ENCODE measurements at regions not wholly inside any gene's neighbourhood (a gene's known extent, or its start where the extent isn't known, plus 50 kb on each side); places are given as distances from the start of the nearest gene placed in this dataset.
A peak's percentile ranks its signal among the peaks of the same experiment; 100 is the strongest.
"Not testable (repeated sequence)": the region's sequence is repeated elsewhere in the genome, so short reads cannot be mapped to it uniquely, and the experiment has no call there.

DNA sequence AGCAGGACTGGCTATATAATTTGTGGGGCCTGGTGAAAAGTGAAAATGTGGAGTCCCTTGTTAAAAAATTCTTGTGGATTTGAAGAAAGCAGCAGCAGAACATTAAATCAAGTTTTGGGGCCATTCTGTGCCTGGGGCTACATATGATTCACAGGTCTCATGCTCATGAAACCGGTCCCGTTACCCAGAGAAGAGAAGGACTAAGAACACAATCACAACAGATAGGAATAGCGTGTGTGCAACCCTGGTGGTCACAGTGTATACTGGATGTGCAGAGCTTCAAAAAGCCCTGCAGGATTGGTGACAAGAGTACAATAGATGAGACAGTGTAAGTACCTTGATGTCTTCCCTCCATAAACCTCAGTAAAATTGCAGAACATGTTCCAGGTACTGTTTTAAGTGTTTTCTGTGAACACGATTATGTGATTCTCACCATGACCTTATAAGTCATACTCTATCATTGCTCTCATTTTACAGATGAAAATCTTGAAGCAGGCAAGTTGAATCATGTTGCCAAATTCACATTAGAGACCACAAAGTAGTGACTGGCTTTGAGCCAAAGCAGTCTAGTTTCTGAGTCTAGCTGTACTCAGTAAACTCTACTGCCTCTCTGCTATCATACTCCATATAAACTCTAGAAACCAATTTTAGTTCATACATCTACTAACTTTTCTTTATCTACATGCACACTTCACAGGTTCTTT is 636.5 kb downstream of the TAF11L14 start:
- peak; percentile 76 for DNase-seq

DNA sequence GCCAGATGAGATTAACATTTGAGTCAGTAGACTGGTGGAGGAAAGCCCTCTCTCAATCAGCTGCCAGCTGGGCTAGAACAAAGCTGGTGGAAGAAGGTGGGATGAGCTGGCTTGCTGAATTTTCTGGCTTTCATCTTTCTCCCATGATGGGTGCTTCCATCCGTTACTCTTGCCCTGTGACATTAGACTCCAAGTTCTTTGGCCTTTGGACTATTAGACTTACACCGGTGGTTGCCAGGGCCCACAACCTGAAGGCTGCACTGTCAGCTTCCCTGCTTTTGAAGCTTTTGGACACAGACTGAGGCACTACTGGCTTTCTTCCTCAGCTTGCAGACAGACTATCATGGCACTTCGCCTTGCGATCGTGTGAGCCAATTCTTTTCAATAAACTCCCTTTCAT is 642.7 kb downstream of the TAF11L14 start:
- DNase-seq: no peak

GRCh38 chr5:18281947-18282581 is 647.8 kb downstream of the TAF11L14 start:
- peak; percentile 90 for DNase-seq

GRCh38 chr5:18285257-18285656 is 651.0 kb downstream of the TAF11L14 start:
- DNase-seq: peak; percentile 20

GRCh38 chr5:18292146-18292545 is 657.9 kb downstream of the TAF11L14 start:
- no peak for DNase-seq

DNA sequence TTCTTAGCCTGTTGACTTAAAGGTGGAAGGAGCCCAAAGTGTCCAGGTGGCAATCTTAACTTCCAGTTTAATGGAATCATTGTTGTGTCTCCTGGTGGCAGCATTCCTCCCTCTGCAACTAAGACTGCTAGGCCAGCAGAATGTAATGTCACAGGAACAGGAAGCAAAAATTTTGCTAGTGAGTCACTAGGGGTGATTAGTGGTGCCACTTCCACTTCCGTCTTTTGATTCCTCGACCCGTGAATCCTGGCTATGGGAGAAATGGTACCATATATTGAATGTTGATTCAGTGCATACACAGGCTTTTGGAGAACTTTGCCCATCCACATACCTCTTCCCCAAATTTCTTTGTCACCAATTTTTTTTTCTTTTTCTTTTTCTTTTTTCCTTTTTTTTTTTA is 661.4 kb downstream of the TAF11L14 start:
- DNase-seq: not testable (repeated sequence)

DNA sequence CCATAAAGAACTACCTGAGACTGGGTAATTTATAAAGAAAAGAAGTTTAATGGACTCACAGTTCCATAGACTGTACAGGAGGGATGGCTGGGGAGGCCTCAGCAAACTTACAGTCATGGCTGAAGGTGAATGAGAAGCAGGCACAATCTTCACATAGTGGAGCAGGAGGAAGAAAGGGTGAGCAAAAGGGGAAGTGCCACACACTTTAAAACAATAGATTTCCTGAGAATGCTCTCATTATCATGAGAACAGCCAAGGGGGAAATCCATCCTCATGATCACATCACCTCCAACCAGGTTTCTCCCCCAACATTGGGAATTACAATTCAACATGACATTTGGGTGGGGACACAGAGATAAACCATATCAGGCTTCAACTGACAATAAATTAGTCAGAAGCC is 664.9 kb downstream of the TAF11L14 start:
- no peak for DNase-seq

- peak; percentile 62 for DNase-seq
Measured at GRCh38 chr5:18305288-18305924, 671.1 kb downstream of the TAF11L14 start.

DNA sequence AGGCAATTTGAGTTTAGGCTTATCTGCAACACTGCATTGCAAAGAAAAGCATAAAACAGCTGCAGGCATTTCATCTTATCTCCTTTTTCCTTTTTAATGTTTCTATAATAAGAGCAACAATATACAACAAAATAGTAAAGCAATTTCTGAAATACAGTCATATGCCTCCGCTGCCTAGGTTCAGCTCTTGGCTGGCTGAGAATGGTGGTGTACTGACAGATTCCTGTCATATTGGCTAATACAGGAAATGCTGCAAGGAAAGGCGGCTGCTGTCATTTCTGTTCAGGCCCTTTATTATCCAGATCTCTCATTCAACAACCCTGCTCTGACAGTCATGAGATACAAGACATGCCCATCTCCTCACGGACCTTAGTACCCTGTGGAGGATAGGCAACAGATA is 677.0 kb downstream of the TAF11L14 start:
- no peak for DNase-seq

DNA sequence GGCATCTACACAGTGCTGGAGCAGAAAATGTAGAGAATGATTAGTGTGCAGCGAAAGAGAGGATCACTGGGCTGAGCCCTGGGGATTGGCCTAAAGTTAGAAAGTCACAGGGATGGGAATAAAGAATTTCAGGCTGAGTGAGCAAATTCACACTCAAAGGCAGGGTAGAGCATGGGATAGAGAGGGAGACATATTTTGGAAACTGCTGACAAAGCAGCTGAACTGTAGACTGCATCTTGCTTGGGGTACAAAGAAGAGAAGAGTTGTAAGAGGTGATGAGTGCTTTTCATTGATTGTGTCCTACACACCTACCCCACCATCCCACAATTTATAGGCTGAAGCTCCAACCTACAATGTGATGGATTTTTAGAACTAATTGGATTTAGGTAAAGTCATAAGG is 677.8 kb downstream of the TAF11L14 start:
- no peak for DNase-seq

- peak; percentile 39 for DNase-seq
Measured at GRCh38 chr5:18314192-18314778, 680.0 kb downstream of the TAF11L14 start.

GRCh38 chr5:18321262-18321942 is 687.1 kb downstream of the TAF11L14 start:
- no peak for DNase-seq

DNA sequence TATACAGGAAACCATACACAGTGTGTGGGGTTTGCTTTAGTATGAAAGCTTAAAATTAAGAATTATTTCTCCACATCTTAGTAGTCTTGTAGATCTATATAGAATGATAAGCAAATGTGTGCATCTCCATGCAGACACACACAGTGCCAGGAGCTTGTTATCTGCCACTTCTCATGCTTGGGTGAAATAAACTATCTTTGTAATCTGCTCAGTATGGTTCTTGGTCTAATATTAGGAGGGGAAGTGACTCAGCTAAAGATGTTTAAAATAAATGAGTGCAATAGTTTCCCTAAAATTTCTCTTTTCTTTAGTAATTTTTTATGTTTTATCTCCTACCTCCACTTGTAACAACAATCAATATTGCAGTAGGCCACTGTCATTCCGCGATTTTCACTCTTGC is 689.6 kb downstream of the TAF11L14 start:
- DNase-seq: no peak

DNA sequence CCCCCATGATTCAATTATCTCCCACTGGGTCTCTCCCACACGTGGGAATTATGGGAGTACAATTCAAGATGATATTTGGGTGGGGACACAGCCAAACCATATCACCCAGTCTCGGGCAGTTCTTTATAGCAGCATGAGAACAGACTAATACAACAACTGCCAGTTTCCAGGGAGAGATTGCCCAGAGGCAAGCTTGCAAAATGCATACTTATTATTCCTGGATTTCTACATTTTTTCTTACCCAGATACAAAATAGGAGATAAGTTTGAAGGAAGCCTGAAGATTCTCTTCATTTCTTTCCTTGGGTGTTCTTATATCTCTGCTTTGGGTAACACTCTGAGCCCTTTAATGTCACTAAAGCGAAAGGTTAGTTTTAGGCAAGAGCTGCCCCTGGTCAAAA is 691.2 kb downstream of the TAF11L14 start:
- no peak for DNase-seq

DNA sequence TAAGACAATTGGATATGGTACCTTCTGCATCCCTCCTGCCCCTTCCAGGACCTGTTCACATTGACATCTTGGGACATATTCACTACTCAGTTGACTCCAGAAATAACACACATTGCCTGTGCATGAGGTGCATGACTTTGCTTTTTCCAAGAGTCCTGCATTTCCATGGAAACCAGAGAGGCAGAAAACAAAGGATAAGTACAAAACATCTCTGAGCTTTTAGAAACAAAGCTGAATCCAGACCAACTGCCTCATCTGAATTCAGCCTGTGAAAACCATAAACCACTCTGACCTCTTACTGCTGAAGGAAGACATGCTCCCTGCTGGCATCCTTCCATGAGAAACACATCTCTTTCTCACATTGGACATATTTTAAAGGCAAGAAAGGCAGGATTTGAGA is 695.1 kb downstream of the TAF11L14 start:
- DNase-seq: peak; percentile 14

- DNase-seq: no peak
Measured at GRCh38 chr5:18333841-18334240, 699.6 kb downstream of the TAF11L14 start.

DNA sequence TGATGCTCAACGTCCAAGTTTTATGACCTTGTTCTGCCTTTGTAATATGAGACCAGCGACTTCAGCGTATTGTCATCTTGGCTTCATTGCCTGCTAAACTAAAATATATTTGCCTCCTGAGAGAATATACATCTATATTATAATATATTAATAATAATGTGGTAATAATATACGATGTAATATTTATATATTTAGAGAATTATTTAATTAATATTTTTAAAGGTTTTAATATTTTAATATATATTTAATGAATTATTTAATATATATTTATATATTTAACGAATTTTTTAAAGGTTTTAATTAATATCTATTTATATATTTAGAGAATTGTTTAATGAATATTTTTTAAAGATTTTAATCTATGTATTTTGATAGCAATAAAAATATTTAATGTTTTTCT is 700.7 kb downstream of the TAF11L14 start:
- no peak for DNase-seq

GRCh38 chr5:18354828-18355227 is 720.6 kb downstream of the TAF11L14 start:
- no peak for DNase-seq

- DNase-seq: no peak
Measured at GRCh38 chr5:18357486-18357885, 723.2 kb downstream of the TAF11L14 start.

- DNase-seq: no peak
Measured at GRCh38 chr5:18366234-18366633, 732.0 kb downstream of the TAF11L14 start.

DNA sequence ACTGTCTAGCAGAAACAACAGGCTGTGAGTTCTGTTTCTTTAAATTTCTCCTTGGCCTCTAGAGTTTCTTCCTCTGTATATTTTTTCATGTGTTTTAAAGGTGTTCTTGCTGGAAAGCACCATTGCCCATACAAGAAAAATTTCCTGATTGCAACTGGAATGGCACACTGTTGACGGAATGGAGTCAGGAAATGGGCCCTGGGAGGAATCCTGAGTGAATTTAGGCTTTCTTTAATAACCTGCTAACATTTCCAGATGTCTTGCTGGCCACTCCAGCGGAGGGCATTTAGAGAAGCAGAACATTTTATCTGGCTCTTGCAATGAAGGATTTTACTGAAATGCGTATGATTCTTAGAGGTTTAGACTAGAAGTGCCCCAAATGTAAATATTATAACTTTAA is 736.3 kb downstream of the TAF11L14 start:
- no peak for DNase-seq

- DNase-seq: peak; percentile 100
Measured at GRCh38 chr5:18375641-18376040, 741.4 kb downstream of the TAF11L14 start.

DNA sequence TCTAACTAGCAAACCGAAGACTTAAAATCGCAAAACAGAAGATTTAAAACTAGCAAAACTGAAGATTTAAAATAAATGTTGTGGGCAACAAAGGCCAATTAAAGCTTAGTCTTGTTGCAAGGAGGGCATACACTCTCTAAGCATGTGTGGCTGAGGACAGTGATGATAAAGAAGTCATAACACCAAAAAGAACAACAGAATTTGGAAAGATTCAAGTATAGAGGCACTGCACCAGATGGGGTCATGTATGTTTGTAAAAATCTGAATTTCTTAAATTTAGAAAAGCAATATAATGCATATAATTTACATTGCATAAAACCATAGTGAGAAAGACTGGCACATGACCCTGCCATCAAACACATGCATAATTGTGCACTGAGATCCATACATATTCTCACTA is 743.8 kb downstream of the TAF11L14 start:
- no peak for DNase-seq
